ENCODE measurements at regions not wholly inside any gene's neighbourhood (a gene's known extent, or its start where the extent isn't known, plus 50 kb on each side); places are given as distances from the start of the nearest gene placed in this dataset.

DNA sequence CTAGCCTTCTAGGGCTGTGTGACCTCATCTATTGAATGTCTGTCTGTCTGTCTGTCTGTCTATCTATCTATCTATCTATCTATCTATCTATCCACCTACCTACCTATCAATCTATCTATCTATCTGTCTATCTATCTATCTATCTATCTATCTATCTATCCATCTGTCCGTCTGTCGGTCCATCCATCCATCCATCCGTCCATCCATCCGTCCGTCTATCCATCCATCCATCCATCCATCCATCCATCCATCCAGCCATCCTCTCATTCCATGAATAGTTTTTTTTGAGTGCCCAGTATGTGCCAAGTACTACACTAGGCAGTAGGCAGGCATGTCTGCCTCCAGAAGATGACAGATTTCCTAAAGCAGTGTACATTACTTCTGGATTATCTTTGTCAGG is 122.5 kb downstream of the FOXB1 start:
- Histone ChIP-seq H2AFZ (ENCODE audit: low read length) (no peak overlapping the region), H3K9me2 (replicated peaks; ENCODE audit: insufficient read depth, low read length) (no peaks in the 10 kb centered on the region), H3K4me1 (ENCODE audit: low read length) (peaks cover 41% of the 10 kb centered on the region), H4K20me1 (ENCODE audit: insufficient read depth, low read length) (no peaks in the 10 kb centered on the region), H3K9ac (ENCODE audit: low read length) (peak overlapping the region; percentile 58; the same call in 1 of the 2 replicates), H3K79me2 (ENCODE audit: low read length) (no peaks in the 10 kb centered on the region), H3K4me2 (ENCODE audit: low read depth, low read length) (peak overlapping the region; percentile 88), H3F3A (ENCODE audit: insufficient read depth, low read length) (peaks cover 36% of the 10 kb centered on the region), H3K36me3 (replicated peaks; ENCODE audit: insufficient read depth, low read length) (no peaks in the 10 kb centered on the region), H3K9me3 (replicated peaks; ENCODE audit: insufficient read depth, low read length) (no peaks in the 10 kb centered on the region), H3K27ac (ENCODE audit: low read length) (peak overlapping the region; percentile 77; the same call in 1 of the 2 replicates), H3K4me3 (ENCODE audit: low read length) (peak overlapping the region; percentile 49), H3K27me3 (replicated peaks; ENCODE audit: insufficient read depth, low read length) (no peaks in the 10 kb centered on the region)
- no peak for DNase-seq
- TF ChIP-seq EZH2phosphoT487 (IDR thresholded peaks at IDR 0.05; ENCODE audit: low read length) (no peak), EZH2 (optimal IDR thresholded peaks at IDR 0.05; ENCODE audit: low read depth, low read length) (no peak)
- TF ChIP-seq, protein P1, sequence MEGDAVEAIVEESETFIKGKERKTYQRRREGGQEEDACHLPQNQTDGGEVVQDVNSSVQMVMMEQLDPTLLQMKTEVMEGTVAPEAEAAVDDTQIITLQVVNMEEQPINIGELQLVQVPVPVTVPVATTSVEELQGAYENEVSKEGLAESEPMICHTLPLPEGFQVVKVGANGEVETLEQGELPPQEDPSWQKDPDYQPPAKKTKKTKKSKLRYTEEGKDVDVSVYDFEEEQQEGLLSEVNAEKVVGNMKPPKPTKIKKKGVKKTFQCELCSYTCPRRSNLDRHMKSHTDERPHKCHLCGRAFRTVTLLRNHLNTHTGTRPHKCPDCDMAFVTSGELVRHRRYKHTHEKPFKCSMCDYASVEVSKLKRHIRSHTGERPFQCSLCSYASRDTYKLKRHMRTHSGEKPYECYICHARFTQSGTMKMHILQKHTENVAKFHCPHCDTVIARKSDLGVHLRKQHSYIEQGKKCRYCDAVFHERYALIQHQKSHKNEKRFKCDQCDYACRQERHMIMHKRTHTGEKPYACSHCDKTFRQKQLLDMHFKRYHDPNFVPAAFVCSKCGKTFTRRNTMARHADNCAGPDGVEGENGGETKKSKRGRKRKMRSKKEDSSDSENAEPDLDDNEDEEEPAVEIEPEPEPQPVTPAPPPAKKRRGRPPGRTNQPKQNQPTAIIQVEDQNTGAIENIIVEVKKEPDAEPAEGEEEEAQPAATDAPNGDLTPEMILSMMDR (IDR thresholded peaks at IDR 0.05; ENCODE audit: low read length), result no peak

DNA sequence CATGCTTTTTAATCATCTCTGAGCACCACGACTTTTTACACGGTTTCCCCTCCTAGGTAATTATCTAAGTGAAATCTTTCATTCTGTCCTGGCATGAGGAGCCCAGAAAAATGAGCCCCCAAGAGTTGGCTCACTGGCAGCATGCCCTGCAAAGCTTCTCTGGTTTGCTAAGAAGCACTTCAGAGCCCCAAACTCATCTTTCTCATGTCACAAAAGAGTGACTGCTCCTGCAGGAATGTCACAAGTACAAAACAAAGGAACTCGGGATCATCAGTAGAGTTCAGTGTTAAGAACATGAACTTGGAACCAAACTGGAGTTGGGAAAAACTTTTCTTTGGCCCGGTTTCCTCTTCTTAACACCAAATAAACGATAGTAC is 123.9 kb downstream of the FOXB1 start:
- TF ChIP-seq EZH2phosphoT487 (IDR thresholded peaks at IDR 0.05; ENCODE audit: low read length) (no peak), EZH2 (optimal IDR thresholded peaks at IDR 0.05; ENCODE audit: low read depth, low read length) (no peak)
- TF ChIP-seq, protein P1 (IDR thresholded peaks at IDR 0.05; ENCODE audit: low read length), result no peak
- H3K27ac ChIP-seq (ENCODE audit: low read length), result peak overlapping the region; percentile 77

DNA sequence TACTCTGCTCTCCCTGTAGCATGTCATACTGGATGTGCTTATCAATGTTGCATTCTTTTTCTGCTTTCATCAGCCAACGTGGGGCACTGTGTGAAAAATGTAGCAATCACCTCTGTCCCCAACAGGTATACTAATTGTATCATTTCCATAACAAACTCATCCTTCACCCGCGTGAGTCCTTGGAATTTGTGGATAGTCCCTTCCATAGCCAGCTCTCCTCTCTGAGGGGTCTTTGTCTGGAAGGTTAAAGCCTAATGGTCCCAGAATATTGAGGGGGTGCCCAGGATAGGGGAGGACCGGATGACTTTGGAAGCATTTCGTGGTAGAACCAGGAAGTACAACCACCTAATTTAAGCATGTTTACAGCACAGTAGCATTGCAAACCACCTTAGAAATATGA is 124.6 kb downstream of the FOXB1 start:
- no peak overlapping the region for H3K4me3 ChIP-seq (ENCODE audit: low read length)
- TF ChIP-seq EZH2phosphoT487 (IDR thresholded peaks at IDR 0.05; ENCODE audit: low read length), result no peak
- TF ChIP-seq, protein P1 (IDR thresholded peaks at IDR 0.05; ENCODE audit: low read length), result no peak
- DNase-seq, result no peak

More for the DNA sequence above, 123.9 kb downstream of the FOXB1 start:
- peak overlapping the region; percentile 88 for H3K4me2 ChIP-seq (ENCODE audit: low read depth, low read length)
- H3K27me3 ChIP-seq (replicated peaks; ENCODE audit: insufficient read depth, low read length), result no peaks in the 10 kb centered on the region
- H3K4me1 ChIP-seq (ENCODE audit: low read length), result peaks cover 34% of the 10 kb centered on the region
- H3K9me3 ChIP-seq (replicated peaks; ENCODE audit: insufficient read depth, low read length), result no peaks in the 10 kb centered on the region
- no peaks in the 10 kb centered on the region for H3K9me2 ChIP-seq (replicated peaks; ENCODE audit: insufficient read depth, low read length)
- peak overlapping the region; percentile 49 for H3K4me3 ChIP-seq (ENCODE audit: low read length)
- no peaks in the 10 kb centered on the region for H3K79me2 ChIP-seq (ENCODE audit: low read length)
- peaks cover 27% of the 10 kb centered on the region for H3F3A ChIP-seq (ENCODE audit: insufficient read depth, low read length)
- no peak for DNase-seq
- H2AFZ ChIP-seq (ENCODE audit: low read length), result peak overlapping the region; percentile 66
- H3K9ac ChIP-seq (ENCODE audit: low read length), result peak overlapping the region; percentile 58
- H3K36me3 ChIP-seq (replicated peaks; ENCODE audit: insufficient read depth, low read length), result no peaks in the 10 kb centered on the region
- H4K20me1 ChIP-seq (ENCODE audit: insufficient read depth, low read length), result no peaks in the 10 kb centered on the region

More for the DNA sequence above, 124.6 kb downstream of the FOXB1 start:
- no peaks in the 10 kb centered on the region for H3K27me3 ChIP-seq (replicated peaks; ENCODE audit: insufficient read depth, low read length)
- H3K9me3 ChIP-seq (replicated peaks; ENCODE audit: insufficient read depth, low read length), result no peaks in the 10 kb centered on the region
- H3K79me2 ChIP-seq (ENCODE audit: low read length), result no peaks in the 10 kb centered on the region
- no peak overlapping the region for H3K9ac ChIP-seq (ENCODE audit: low read length)
- H4K20me1 ChIP-seq (ENCODE audit: insufficient read depth, low read length), result no peaks in the 10 kb centered on the region
- H3K27ac ChIP-seq (ENCODE audit: low read length), result no peak overlapping the region
- peaks cover 34% of the 10 kb centered on the region for H3K4me1 ChIP-seq (ENCODE audit: low read length)
- H3K4me2 ChIP-seq (ENCODE audit: low read depth, low read length), result no peak overlapping the region
- H3F3A ChIP-seq (ENCODE audit: insufficient read depth, low read length), result peaks cover 27% of the 10 kb centered on the region
- no peak overlapping the region for H2AFZ ChIP-seq (ENCODE audit: low read length)
- no peaks in the 10 kb centered on the region for H3K9me2 ChIP-seq (replicated peaks; ENCODE audit: insufficient read depth, low read length)
- no peaks in the 10 kb centered on the region for H3K36me3 ChIP-seq (replicated peaks; ENCODE audit: insufficient read depth, low read length)

Data from MM.1S (cell line).